Transverse colon (tissue), 4 donors: ENCODE measurements at regions not wholly inside any gene's neighbourhood (a gene's known extent, or its start where the extent isn't known, plus 50 kb on each side); places are given as distances from the start of the nearest gene placed in this dataset.

Source experiments
- CTCF ChIP-seq, 5 experiments: fragments of 200-600 bp in 3 of 5; fragments of 450-650 bp in 2 of 5; sonication (generic) in 3 of 5; IDR thresholded peaks; 1 replicate in 2 of 5; 2 replicates in 3 of 5; pipeline ENCODE4 v1.5.1; 2016 to 2017; ENCODE audit warnings: antibody characterized with exemption in 5 of 5, inconsistent platforms in 3 of 5, mild to moderate bottlenecking in 2 of 5, moderate library complexity in 1 of 5
- EP300 ChIP-seq: sonication (generic); formaldehyde crosslinking; IDR thresholded peaks from one replicate; pipeline ENCODE4 v1.6.1; 2017; ENCODE audit warnings: antibody characterized with exemption, low read depth
- POLR2A ChIP-seq: fragments of 450-650 bp; IDR thresholded peaks from one replicate; pipeline ENCODE4 v1.6.1; 2016; ENCODE audit warnings: antibody characterized with exemption, mild to moderate bottlenecking, moderate library complexity
- POLR2AphosphoS5 ChIP-seq, 3 donors: sonication (generic); formaldehyde crosslinking; IDR thresholded peaks; one replicate each; pipeline ENCODE4 v1.6.1; 2016; ENCODE audit warnings: antibody characterized with exemption in 3 of 3

GRCh38 chr16:86357950-86358349 lies 152.4 kb upstream of the FOXF1 start:
- TF ChIP-seq EP300, result no peak
- TF ChIP-seq POLR2A, result no peak
- no peak for TF ChIP-seq CTCF (IDR thresholded peaks at IDR 0.05)
- TF ChIP-seq POLR2AphosphoS5 (IDR thresholded peaks at IDR 0.05), result no peak
